Ovary (tissue), 7 donors: ENCODE measurements at regions not wholly inside any gene's neighbourhood (a gene's known extent, or its start where the extent isn't known, plus 50 kb on each side); places are given as distances from the start of the nearest gene placed in this dataset.

ENCODE experiments used
- DNase-seq, 5 donors: peaks; one replicate each; pipeline ENCODE4 v3.0.0-alpha.2; 2019 to 2020
- H3K27ac ChIP-seq, 2 donors: fragments of 200-600 bp; one replicate each; pipeline versions ENCODE4 v1.5.1 to v1.8.0; 2019 to 2022
- H3K27me3 ChIP-seq: fragments of 200-600 bp; one replicate; pipeline ENCODE4 v1.8.0; 2022
- H3K36me3 ChIP-seq: fragments of 200-600 bp; sonication (generic); one replicate; pipeline ENCODE4 v1.5.1; 2019
- H3K4me1 ChIP-seq: one replicate; pipeline ENCODE4 v1.8.1; 2013; ENCODE audit warnings: mild to moderate bottlenecking, moderate library complexity; ENCODE audit not compliant: insufficient read depth
- H3K4me3 ChIP-seq: fragments of 200-600 bp; sonication (generic); one replicate; pipeline ENCODE4 v1.5.1; 2017
- H3K9me3 ChIP-seq, 2 donors: fragments of 200-600 bp in 1 of 2; sonication (generic) in 1 of 2; one replicate each; pipeline versions ENCODE4 v1.5.1 to v1.8.1; 2013 to 2019; ENCODE audit warnings: mild to moderate bottlenecking in 1 of 2, moderate library complexity in 1 of 2
- EP300 ChIP-seq: sonication (generic); formaldehyde crosslinking; IDR thresholded peaks from one replicate; pipeline ENCODE4 v1.6.1; 2017; ENCODE audit warnings: antibody characterized with exemption
- POLR2A ChIP-seq: fragments of 450-650 bp; IDR thresholded peaks from one replicate; pipeline ENCODE4 v1.6.1; 2017; ENCODE audit warnings: antibody characterized with exemption, mild to moderate bottlenecking, moderate library complexity
- WGBS, 3 donors: extraction: QIAGEN DNeasy Blood & Tissue Kit in 1 of 3; methylation state at CpG; one replicate each; pipeline versions ENCODE4 v1.1.5 to v1.1.7; 2013 to 2017; 5-methylcytosine and 5-hydroxymethylcytosine counted together
- intact Hi-C, 4 donors: fragments of 100-400 bp; cut with DNase I; formaldehyde crosslinking; loops; one replicate each; pipeline versions ENCODE4 v1.11.0 to v1.15.1; 2022 to 2023
- TF ChIP-seq, protein P1 (sequence below), 3 donors: fragments of 450-650 bp in 2 of 3; fragments of 200-600 bp in 1 of 3; IDR thresholded peaks; one replicate each; pipeline versions ENCODE4 v1.5.1 to v1.8.0; 2016 to 2022; ENCODE audit warnings: antibody characterized with exemption in 3 of 3, mild to moderate bottlenecking in 1 of 3
- donor health status: DM: no; HTN: no; CAD: no; lungs with moderate emphysema.
- donor health status: DM: no; HTN: no; CAD: no.
- donor health status: Bipolar disorder and iron deficiency.
- donor health status: DM: no; HTN: no; CAD: no.
- donor health status: DM: yes; HTN: yes; CAD: no.

GRCh38 chr9:126166291-126166690 lies 160.3 kb upstream of the MVB12B start:
- TF ChIP-seq, protein P1, sequence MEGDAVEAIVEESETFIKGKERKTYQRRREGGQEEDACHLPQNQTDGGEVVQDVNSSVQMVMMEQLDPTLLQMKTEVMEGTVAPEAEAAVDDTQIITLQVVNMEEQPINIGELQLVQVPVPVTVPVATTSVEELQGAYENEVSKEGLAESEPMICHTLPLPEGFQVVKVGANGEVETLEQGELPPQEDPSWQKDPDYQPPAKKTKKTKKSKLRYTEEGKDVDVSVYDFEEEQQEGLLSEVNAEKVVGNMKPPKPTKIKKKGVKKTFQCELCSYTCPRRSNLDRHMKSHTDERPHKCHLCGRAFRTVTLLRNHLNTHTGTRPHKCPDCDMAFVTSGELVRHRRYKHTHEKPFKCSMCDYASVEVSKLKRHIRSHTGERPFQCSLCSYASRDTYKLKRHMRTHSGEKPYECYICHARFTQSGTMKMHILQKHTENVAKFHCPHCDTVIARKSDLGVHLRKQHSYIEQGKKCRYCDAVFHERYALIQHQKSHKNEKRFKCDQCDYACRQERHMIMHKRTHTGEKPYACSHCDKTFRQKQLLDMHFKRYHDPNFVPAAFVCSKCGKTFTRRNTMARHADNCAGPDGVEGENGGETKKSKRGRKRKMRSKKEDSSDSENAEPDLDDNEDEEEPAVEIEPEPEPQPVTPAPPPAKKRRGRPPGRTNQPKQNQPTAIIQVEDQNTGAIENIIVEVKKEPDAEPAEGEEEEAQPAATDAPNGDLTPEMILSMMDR (IDR thresholded peaks at IDR 0.05): no peak
- TF ChIP-seq EP300 (no peak), POLR2A (no peak)
- H3K27ac ChIP-seq: no peak overlapping the region
- intact Hi-C loops: no loop called here
- no peaks in the 10 kb centered on the region for H3K9me3 ChIP-seq
- no peaks in the 10 kb centered on the region for H3K36me3 ChIP-seq
- DNase-seq: no peak
- 82 to 87% (median 86%) methylated on average over 7 of the region's 7 CpGs for WGBS, 3 donors
- no peak overlapping the region for H3K4me3 ChIP-seq
- H3K27me3 ChIP-seq: no peaks in the 10 kb centered on the region
- H3K4me1 ChIP-seq: no peaks in the 10 kb centered on the region

DNA sequence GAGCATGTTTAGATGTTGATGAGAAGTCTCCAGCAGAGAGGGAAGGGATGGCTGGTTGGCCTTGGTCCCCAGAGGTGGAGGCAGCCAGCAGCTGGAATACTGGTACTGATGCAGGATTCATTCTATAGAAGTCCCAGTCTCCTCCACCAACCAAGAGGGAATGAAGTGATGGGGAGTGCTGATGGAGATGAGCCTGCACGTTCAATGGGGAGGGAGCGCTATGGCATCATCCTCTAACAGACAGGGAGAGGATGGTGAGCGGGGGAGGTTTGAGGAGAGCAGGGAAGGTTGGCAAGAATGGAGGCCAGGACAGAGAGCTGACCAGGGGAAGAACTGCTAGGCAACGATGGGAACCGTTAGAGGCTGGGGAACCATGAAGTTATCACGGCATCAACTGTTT lies 159.8 kb upstream of the MVB12B start:
- Histone ChIP-seq H3K9me3 (no peaks in the 10 kb centered on the region), H3K27me3 (no peaks in the 10 kb centered on the region), H3K4me1 (no peaks in the 10 kb centered on the region), H3K36me3 (no peaks in the 10 kb centered on the region), H3K27ac (no peak overlapping the region), H3K4me3 (no peak overlapping the region)
- no peak for DNase-seq
- TF ChIP-seq, protein P1 (IDR thresholded peaks at IDR 0.05): no peak
- TF ChIP-seq POLR2A: no peak
- no peak for TF ChIP-seq EP300
- intact Hi-C loops: no loop called here
- 83 to 89% (median 85%) methylated on average over 6 of the region's 6 CpGs for WGBS, 3 donors

GRCh38 chr9:126169736-126170135 lies 156.9 kb upstream of the MVB12B start:
- Histone ChIP-seq H3K9me3 (no peaks in the 10 kb centered on the region), H3K27me3 (no peaks in the 10 kb centered on the region), H3K4me1 (no peaks in the 10 kb centered on the region), H3K36me3 (no peaks in the 10 kb centered on the region), H3K27ac (no peak overlapping the region), H3K4me3 (no peak overlapping the region)
- no peak for DNase-seq
- 72 to 75% (median 72%) methylated on average over 4 of the region's 4 CpGs for WGBS, 3 donors
- intact Hi-C loops: no loop called here
- TF ChIP-seq POLR2A (no peak), EP300 (no peak)
- TF ChIP-seq, protein P1 (IDR thresholded peaks at IDR 0.05): no peak

DNA sequence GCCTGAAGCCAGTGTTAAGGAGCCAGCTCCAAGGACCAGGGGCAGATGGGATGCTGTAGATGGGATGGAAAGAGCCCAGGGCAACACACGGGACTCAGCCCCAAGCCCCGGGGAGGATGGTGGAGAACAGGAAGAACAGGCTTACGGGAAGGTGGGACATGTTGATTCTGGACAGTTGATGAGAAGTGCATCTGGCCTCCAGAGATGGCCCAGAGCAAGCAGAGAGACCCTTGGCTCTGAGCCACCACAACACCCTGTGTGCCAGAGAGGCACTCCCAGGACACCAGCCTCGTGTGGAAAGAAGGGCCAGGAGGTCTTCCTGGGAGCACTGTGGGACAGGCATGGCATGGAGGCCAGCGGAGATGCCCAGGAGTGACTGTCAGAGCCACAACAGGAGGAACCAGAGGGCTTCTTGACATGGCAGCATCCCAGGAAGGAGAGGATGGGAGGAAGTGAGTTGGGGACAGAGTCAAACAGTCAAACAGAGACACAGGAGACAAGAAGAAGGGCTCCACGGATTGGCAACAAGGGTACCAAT lies 156.3 kb upstream of the MVB12B start:
- no peak overlapping the region for H3K4me3 ChIP-seq
- WGBS, 3 donors: 72 to 77% (median 72%) methylated on average over 6 of the region's 6 CpGs
- no peaks in the 10 kb centered on the region for H3K4me1 ChIP-seq
- no peaks in the 10 kb centered on the region for H3K27me3 ChIP-seq
- no peaks in the 10 kb centered on the region for H3K9me3 ChIP-seq
- H3K36me3 ChIP-seq: no peaks in the 10 kb centered on the region
- intact Hi-C loops: no loop called here
- no peak for DNase-seq
- TF ChIP-seq, protein P1 (IDR thresholded peaks at IDR 0.05): no peak
- no peak for TF ChIP-seq EP300
- no peak for TF ChIP-seq POLR2A
- H3K27ac ChIP-seq: no peak overlapping the region
